Ureter (tissue), 1 donor: ENCODE measurements at regions not wholly inside any gene's neighbourhood (a gene's known extent, or its start where the extent isn't known, plus 50 kb on each side); places are given as distances from the start of the nearest gene placed in this dataset.
"Not testable (repeated sequence)": the region's sequence is repeated elsewhere in the genome, so short reads cannot be mapped to it uniquely, and the experiment has no call there.

Source experiments
- DNase-seq: peaks from one replicate; pipeline ENCODE4 v3.0.0-alpha.2; 2020; ENCODE audit warnings: low spot score
- donor health status: DM: yes; HTN: yes; CAD: no.

GRCh38 chr5:92884469-92884868 lies 696.5 kb downstream of the NR2F1-AS1 start:
- DNase-seq: no peak

GRCh38 chr5:92879806-92880543 lies 701.0 kb downstream of the NR2F1-AS1 start:
- DNase-seq: no peak

DNA sequence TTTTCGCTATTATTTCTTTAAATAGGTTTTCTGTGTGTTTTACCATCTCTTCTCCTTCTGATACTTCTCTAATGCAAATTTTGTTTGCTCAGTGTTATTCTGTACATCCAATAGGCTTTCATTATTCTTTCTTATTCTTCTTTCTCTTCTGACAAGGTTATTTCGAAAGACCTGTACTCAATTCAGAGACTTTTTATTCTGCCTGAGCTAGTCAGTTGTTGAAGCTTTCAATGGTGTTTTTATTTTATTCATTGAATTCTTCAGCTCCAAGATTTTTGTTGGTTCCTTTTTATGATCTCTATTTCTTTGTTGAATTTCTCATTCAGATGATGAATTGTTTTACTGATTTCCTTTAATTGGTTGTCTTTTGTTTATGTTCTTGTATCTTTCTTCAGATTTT lies 706.2 kb downstream of the NR2F1-AS1 start:
- DNase-seq: no peak

GRCh38 chr5:92868442-92868841 lies 712.6 kb downstream of the NR2F1-AS1 start:
- no peak for DNase-seq

GRCh38 chr5:92864591-92864990 lies 716.4 kb downstream of the NR2F1-AS1 start:
- no peak for DNase-seq

DNA sequence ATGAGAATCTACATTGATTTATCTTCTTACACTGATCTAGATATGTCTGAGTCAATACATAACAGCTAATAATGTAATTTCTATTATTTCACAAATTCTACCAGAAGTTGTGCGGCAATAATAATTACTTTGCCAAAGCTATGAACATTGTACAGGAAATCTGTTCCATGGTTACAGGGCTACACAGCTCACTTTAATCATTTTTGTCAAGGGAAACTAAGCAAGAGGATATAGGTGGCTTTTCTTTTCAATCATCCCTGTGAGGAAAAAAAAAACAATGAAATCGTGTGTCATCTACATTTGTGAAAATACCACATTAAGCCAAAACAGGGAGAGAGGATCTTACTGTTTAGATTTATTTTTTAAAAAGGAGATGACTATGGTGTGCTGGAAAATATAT lies 717.4 kb downstream of the NR2F1-AS1 start:
- DNase-seq: no peak

GRCh38 chr5:92861531-92862285 lies 719.3 kb downstream of the NR2F1-AS1 start:
- no peak for DNase-seq

GRCh38 chr5:92860061-92860460 lies 721.0 kb downstream of the NR2F1-AS1 start:
- DNase-seq: no peak

DNA sequence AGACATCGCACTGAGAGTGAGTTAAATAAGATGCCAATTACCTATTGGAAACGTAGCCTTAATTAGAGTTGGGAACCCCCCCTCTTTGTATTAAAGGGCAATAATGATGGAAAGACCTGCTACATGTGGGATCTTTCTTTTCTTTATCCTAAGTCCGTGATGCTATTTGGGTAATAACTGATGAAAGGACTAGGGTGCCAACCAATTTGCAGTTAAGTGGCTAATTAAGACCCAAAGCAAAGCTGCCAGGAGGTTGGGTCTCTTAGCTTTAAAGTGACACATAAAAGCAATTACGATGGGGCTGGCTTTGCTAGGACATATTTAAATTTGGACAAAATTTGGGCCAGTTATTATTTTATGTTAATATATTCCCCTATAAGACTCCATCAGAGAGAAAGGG lies 728.8 kb downstream of the NR2F1-AS1 start:
- DNase-seq: no peak

DNA sequence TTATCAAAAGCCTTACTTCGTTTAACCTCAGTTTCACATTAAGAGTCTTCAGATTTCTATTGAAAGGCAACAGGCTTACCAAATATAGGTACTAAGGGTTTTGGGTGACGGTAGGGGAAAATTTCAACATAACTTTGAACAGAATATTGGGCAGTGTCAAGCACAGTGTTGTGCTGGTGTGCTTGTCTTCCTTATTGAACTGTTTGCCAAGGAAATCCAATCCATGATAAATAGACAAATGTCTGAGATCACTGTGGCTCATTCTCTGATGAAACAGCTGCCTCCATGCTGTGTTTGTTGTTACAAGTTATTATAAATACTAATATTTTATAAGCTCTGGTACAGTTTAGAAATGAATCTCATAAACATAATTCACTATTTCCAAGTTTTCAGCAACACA lies 730.1 kb downstream of the NR2F1-AS1 start:
- no peak for DNase-seq

- DNase-seq: no peak
Observed at GRCh38 chr5:92849756-92850155, 731.3 kb downstream of the NR2F1-AS1 start.

DNA sequence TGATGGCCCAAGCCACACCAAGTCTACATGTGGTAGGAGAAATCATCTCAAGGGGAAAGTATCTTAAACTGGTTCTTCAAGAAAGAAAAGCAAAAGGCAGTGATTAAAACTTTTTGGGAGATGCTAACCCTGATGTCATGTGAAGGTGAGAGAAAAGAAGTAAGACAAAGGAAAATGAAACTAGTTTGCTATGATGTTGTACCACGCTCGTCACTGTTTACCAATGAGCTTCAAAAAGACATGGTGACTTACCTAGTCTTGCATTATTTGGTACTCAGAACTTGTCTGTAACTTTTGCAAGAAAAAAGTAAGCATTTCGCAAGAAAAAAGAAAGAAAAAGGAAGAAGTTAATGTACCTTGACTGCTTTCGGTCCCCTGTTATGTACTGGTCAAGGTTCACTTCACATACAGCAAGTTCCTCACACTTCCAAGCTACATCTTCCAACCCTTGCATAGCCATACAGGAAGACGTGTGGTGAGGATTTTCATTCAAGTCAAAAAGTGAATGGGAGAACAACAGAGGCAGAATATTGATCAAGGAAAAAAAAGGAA lies 739.3 kb downstream of the NR2F1-AS1 start:
- no peak for DNase-seq

GRCh38 chr5:92838253-92838652 lies 742.8 kb downstream of the NR2F1-AS1 start:
- no peak for DNase-seq

GRCh38 chr5:92836855-92837755 lies 743.9 kb downstream of the NR2F1-AS1 start:
- no peak for DNase-seq

DNA sequence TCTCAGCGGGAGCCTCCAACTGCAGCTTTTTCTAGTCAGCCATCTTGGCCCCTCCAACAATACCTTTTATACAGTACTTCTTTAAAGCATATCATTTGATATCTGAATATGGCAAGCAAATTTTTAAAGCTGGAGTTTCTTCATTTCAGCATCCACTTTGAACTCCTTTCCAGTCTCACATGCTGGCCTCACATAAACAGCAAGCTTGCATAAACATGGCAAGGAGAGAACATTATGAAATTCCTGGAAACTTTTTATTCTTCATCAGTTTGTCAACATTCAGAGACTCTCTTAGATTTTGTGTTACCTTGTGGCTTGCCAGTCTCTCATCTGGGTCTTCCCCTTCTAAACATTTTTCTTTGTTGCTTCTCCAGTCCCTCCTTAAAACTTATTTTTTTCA lies 745.3 kb downstream of the NR2F1-AS1 start:
- no peak for DNase-seq

- DNase-seq: not testable (repeated sequence)
Observed at GRCh38 chr5:92823551-92823950, 757.5 kb downstream of the NR2F1-AS1 start.

DNA sequence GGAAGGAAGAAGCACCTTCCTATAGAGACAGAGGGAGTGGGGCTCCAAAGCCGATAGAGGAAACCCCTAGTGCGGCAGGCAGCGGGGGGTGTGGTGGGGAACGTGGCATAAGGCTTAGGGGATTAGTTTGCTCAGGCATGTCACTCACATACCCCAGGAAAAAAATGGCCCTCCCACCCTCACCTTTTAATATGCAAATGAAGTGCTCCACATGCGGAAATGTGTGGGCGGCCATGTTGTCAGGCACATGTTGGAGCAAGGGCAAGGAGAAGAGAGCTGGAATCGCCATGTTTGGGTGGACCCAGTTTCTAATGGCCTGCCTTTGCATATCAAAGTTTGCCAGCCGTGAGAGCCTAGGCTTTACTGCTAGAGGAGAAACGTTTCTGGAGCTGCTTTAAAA lies 758.8 kb downstream of the NR2F1-AS1 start:
- no peak for DNase-seq

DNA sequence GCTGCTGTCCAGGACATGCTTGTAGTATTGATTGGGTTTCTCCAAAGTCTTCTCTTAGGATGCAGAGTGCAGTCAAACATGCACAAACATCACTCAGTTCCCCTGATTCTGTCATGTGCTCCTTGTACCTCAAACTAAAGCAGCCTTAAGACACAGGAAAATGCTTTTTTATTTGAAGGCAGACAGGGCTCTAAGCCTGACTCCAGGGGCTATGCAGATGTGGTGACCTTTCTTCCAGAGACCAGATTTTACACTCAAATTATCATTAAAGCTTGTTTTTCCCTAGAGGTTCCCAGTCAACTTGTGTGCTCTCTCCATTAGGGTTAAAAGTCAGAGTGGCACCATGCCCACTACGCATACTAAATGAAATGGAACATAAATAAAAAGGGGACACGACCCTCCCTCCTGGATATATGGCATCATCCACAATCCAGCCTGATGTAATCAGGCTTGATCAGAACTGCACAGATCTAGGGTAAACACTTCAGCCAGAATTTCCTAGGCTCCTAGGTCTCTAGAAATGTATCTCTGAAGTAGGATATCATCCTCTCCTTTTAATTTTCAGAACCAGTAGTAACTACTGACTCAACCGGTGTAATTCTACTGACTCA lies 771.1 kb downstream of the NR2F1-AS1 start:
- DNase-seq: no peak

DNA sequence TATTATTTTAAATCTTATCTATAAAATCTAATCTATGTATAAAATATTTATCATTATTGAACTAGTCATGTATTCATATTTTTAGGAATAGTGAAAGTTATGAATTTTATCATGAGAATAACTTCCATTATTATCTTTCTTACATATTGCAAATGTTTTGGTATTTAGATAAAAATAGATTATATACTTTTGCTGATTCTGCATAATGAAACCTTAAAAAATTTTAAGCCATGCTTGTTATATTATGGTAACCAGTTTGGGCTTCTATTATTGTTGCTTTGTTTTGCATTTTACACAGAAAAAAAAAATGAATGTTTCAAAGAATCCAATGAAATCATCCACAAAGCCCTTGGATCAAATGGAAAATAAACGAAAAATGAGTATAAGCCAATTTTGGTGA lies 772.5 kb downstream of the NR2F1-AS1 start:
- no peak for DNase-seq

DNA sequence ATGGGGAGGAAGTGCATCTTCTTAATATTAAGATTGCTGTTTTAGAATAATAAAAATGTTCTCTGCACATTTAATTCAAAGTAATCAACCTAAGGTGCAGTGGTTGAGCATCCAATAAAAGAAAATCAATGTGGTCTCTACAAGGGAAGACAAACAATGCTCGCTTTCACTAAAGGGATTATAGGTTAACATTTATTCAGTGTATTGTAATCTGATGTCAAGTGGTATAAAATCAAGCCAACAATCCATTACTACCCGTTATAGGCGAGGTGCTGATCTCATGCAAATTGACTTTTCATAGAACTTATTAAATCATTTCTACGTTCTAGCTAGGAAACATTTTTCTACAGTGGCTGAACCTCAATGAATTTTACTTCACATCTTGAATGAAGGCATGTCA lies 773.9 kb downstream of the NR2F1-AS1 start:
- DNase-seq: no peak

DNA sequence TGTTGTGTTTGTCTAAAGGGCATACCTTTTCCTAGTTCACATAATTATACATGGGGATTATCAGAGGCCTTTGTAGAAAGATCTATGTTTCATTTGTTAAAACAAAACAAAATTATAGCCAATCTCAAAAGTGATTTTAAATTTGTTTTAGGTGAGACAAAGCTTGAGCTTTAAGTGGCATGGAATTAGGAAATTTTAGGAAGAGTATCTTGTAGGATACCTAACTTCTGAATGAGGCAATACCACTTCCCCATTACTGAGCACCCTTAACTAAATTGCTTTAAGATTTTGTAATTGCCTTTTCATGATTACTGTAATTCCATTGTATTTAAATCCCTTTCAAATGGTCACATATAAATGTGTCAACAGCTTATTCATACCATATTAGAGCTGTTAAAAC lies 775.6 kb downstream of the NR2F1-AS1 start:
- no peak for DNase-seq

DNA sequence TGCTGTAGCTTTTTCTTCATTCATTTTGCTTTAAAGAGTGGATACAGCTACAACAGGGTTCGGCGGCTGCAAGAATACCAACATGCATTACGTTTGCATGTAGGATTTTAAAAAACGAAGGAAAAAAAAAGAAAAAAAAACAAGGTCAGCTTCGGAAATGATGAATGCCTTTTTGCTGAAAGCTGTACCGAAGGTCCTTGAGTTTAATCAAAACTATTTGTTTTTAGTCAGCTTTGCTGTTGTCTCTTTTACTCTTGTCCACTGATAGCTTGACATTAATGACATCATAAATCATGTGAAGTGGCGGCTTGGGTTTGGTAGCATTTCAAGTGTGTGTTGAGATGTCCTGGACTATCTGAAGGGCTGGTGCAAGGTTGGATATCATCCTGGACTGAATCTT lies 779.1 kb downstream of the NR2F1-AS1 start:
- no peak for DNase-seq
